Body of pancreas (tissue), 4 donors: ENCODE measurements at regions not wholly inside any gene's neighbourhood (a gene's known extent, or its start where the extent isn't known, plus 50 kb on each side); places are given as distances from the start of the nearest gene placed in this dataset. TPM values are rescaled to one million over a fixed set of nuclear protein-coding genes. Genes with fewer than 3 reads are reported as not detected.

ENCODE experiments used
- ATAC-seq: fragments of 150-250 bp; one replicate; pipeline ENCODE4 v1.9.1; 2016
- DNase-seq, 4 donors: peaks; one replicate each; pipeline ENCODE4 v3.0.0-alpha.2; 2019
- H3K27ac ChIP-seq, 4 donors: fragments of 200-600 bp; sonication (generic); 1 replicate in 3 of 4; 2 replicates in 1 of 4; pipeline versions ENCODE4 v1.5.1 to v1.6.1; 2016 to 2019; ENCODE audit warnings: mild to moderate bottlenecking in 1 of 4, mixed read lengths in 1 of 4, moderate library complexity in 1 of 4
- H3K27me3 ChIP-seq, 2 donors: fragments of 200-600 bp; sonication (generic); one replicate each; pipeline ENCODE4 v1.6.0; 2016; ENCODE audit warnings: mild to moderate bottlenecking in 1 of 2
- H3K36me3 ChIP-seq, 2 donors: fragments of 200-600 bp; sonication (generic); replicated peaks in 1 of 2; 2 replicates each; pipeline ENCODE4 v1.5.1; 2016; ENCODE audit warnings: low read depth in 2 of 2; ENCODE audit not compliant: insufficient read depth in 1 of 2
- H3K4me1 ChIP-seq: fragments of 200-600 bp; sonication (generic); one replicate; pipeline ENCODE4 v1.6.0; 2016
- H3K4me3 ChIP-seq, 2 donors: fragments of 200-600 bp; sonication (generic); 1 replicate in 1 of 2; 2 replicates in 1 of 2; pipeline ENCODE4 v1.5.1; 2016 to 2019
- H3K9me3 ChIP-seq, 3 donors: fragments of 200-600 bp; sonication (generic); 1 replicate in 2 of 3; 2 replicates in 1 of 3; pipeline ENCODE4 v1.5.1; 2016
- POLR2A ChIP-seq, 3 donors: fragments of 450-650 bp; IDR thresholded peaks; one replicate each; pipeline ENCODE4 v1.6.1; 2016; ENCODE audit warnings: antibody characterized with exemption in 3 of 3, mild to moderate bottlenecking in 2 of 3
- WGBS, 2 donors: methylation state at CpG; one replicate each; pipeline ENCODE4 v1.1.5; 2017; 5-methylcytosine and 5-hydroxymethylcytosine counted together
- intact Hi-C: fragments of 100-400 bp; cut with DNase I; formaldehyde crosslinking; loops from one replicate; pipeline ENCODE4 v1.15.1; 2023
- small RNA-seq: library from RNA; depleted of rRNA; stranded (forward); fragments of <200 nt; gene quantifications from one replicate; pipeline ENCODE3, GENCODE V24; 2016
- TF ChIP-seq, protein P1 (sequence below), 7 experiments: fragments of 450-650 bp in 4 of 7; fragments of 200-600 bp in 3 of 7; sonication (generic) in 3 of 7; IDR thresholded peaks; one replicate each; pipeline ENCODE4 v1.5.1; 2016 to 2019; ENCODE audit warnings: antibody characterized with exemption in 7 of 7

DNA sequence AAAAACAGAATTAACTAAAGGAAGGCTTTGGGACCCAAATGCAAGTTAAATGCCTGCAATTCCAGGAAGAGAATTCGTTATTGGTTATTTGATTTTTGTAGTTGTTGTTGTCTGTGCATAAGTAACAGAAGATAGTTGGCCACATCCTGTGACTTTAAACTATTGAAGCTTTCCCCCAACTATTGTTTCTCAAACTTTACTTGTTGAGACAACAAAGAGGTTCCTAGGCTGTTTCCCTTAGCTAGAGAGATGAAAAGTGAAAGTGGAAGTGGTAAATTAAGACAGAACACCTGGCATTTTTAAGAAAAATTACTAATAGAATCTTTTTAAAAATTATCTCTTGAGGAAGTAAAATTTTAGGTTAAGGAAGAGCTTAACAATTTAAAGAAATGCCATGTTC, 525.2 kb downstream of the PKHD1 start:
- ATAC-seq (no peak), DNase-seq (no peak)
- 42 to 51% methylated on average over 1 of the region's 1 CpG for WGBS, 2 donors
- TF ChIP-seq POLR2A (IDR thresholded peaks at IDR 0.05) = no peak
- TF ChIP-seq, protein P1, sequence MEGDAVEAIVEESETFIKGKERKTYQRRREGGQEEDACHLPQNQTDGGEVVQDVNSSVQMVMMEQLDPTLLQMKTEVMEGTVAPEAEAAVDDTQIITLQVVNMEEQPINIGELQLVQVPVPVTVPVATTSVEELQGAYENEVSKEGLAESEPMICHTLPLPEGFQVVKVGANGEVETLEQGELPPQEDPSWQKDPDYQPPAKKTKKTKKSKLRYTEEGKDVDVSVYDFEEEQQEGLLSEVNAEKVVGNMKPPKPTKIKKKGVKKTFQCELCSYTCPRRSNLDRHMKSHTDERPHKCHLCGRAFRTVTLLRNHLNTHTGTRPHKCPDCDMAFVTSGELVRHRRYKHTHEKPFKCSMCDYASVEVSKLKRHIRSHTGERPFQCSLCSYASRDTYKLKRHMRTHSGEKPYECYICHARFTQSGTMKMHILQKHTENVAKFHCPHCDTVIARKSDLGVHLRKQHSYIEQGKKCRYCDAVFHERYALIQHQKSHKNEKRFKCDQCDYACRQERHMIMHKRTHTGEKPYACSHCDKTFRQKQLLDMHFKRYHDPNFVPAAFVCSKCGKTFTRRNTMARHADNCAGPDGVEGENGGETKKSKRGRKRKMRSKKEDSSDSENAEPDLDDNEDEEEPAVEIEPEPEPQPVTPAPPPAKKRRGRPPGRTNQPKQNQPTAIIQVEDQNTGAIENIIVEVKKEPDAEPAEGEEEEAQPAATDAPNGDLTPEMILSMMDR (IDR thresholded peaks at IDR 0.05) = no peak
- Histone ChIP-seq H3K36me3 (no peaks in the 10 kb centered on the region), H3K27ac (no peak overlapping the region), H3K4me3 (no peak overlapping the region), H3K27me3 (no peaks in the 10 kb centered on the region), H3K9me3 (no peaks in the 10 kb centered on the region), H3K4me1 (no peaks in the 10 kb centered on the region)
- intact Hi-C loops = no loop called here

Small RNA genes in the stretch of these regions (small RNA-seq; reads per million reads assigned to genes)
- gene RF00572 = not detected
